ENCODE measurements at regions not wholly inside any gene's neighbourhood (a gene's known extent, or its start where the extent isn't known, plus 50 kb on each side); places are given as distances from the start of the nearest gene placed in this dataset.
"Not testable (repeated sequence)": the region's sequence is repeated elsewhere in the genome, so short reads cannot be mapped to it uniquely, and the experiment has no call there.

GRCh38 chr7:32732767-32733166 is 158.8 kb downstream of the KBTBD2 start:
- H3K27me3 ChIP-seq (ENCODE audit: insufficient read depth, low read depth); H3K36me3 ChIP-seq (ENCODE audit: insufficient read depth); H3K9ac ChIP-seq; H4K20me1 ChIP-seq (ENCODE audit: insufficient read depth); H2AFZ ChIP-seq (ENCODE audit: low read depth); H3K4me3 ChIP-seq (IDR thresholded peaks at IDR 0.05; ENCODE audit: insufficient read depth, low read depth, low read length): not testable (repeated sequence)
- peaks cover 67% of the 10 kb centered on the region for H3K4me1 ChIP-seq (ENCODE audit: low read depth, poor library complexity, severe bottlenecking)
- H3K79me2 ChIP-seq (ENCODE audit: insufficient read depth, low read depth), result peaks cover 63% of the 10 kb centered on the region
- peak overlapping the region; percentile 32; the same call in 1 of the 2 replicates for H3K27ac ChIP-seq
- peak overlapping the region; percentile 79 for H3K4me2 ChIP-seq

DNA sequence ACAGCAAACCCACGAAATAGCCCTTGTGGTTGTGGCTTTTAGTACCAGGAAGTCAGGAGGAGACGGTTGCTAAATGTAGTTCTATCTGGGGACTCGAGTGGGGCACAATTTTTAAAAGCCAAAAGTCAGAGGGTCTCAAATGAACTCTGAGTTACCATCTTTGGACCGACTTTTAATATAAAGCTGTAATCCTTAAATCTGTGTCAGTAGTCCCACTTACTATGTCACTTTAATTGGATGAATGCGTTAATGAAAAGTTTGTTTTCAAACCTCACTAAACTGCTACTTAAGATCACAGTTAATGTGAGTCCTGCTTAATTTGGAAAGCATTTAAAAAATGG is 162.3 kb downstream of the KBTBD2 start:
- Histone ChIP-seq H3K4me1 (ENCODE audit: low read depth, poor library complexity, severe bottlenecking) (peaks cover 45% of the 10 kb centered on the region), H3K4me2 (peak overlapping the region; percentile 38), H3K79me2 (ENCODE audit: insufficient read depth, low read depth) (peaks cover 32% of the 10 kb centered on the region), H3K9ac (peak overlapping the region; percentile 66; the same call in 1 of the 2 replicates), H3K27ac (peak overlapping the region; percentile 78; the same call in 1 of the 2 replicates), H2AFZ (ENCODE audit: low read depth) (peak overlapping the region; percentile 7; the same call in 1 of the 2 replicates)
- H3K4me3 ChIP-seq (IDR thresholded peaks at IDR 0.05; ENCODE audit: insufficient read depth, low read depth, low read length); H3K27me3 ChIP-seq (ENCODE audit: insufficient read depth, low read depth); H4K20me1 ChIP-seq (ENCODE audit: insufficient read depth); H3K36me3 ChIP-seq (ENCODE audit: insufficient read depth): not testable (repeated sequence)

DNA sequence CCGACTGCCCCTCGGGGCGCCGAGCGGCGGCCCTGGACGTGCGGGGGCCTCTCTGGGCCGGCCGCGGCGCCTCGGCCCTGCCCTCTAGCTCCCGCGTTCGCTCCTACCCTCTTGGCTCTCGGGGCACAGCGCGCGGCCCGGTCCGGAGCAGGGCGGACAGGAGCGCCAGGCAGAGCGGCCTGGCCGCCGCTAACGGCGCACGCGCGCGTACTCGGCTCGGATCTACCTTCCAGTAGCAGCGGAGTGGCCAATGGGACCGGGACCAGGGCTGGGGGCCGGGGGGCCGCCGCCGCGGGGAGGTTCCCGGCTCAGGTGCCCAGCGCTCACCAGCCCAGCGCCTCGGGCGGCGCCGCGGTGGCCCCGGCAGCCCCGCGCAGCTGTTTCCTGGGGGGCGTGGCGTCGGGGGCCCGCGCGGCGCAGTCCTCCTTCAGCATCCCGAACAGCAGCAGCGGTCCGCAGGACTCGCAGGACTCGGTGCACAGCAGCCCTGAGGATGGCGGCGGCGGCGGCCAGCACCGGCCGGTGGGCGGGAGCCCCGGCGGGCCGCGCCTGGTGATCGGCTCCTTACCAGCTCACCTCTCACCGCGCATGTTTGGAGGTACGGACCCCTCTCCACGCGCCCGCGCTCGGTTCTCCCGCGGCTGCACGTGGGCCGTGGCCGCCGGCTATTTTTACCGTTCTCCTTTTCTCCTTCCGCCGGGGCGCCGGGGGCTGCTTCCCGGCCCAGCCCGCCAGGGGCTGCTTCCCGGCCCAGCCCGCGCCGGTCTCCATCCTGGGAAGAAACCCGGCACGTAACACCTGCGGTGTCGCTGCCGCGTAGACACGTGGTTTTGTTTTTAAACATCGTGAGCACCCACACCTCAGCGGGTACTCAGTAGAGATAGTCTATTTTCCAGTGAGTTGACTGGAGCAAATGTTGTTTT is 162.9 kb downstream of the KBTBD2 start:
- Histone ChIP-seq H3K4me1 (ENCODE audit: low read depth, poor library complexity, severe bottlenecking) (peaks cover 40% of the 10 kb centered on the region), H3K9ac (peak overlapping the region; percentile 66; the same call in 1 of the 2 replicates), H3K4me2 (peak overlapping the region; percentile 38; the same call in 1 of the 2 replicates), H3K79me2 (ENCODE audit: insufficient read depth, low read depth) (peaks cover 26% of the 10 kb centered on the region), H2AFZ (ENCODE audit: low read depth) (peak overlapping the region; percentile 48), H3K27ac (peak overlapping the region; percentile 78)
- H3K36me3 ChIP-seq (ENCODE audit: insufficient read depth); H3K4me3 ChIP-seq (IDR thresholded peaks at IDR 0.05; ENCODE audit: insufficient read depth, low read depth, low read length); H4K20me1 ChIP-seq (ENCODE audit: insufficient read depth); H3K27me3 ChIP-seq (ENCODE audit: insufficient read depth, low read depth): not testable (repeated sequence)

- not testable (repeated sequence) for H4K20me1 ChIP-seq (ENCODE audit: insufficient read depth); H3K4me3 ChIP-seq (IDR thresholded peaks at IDR 0.05; ENCODE audit: insufficient read depth, low read depth, low read length); H3K36me3 ChIP-seq (ENCODE audit: insufficient read depth); H3K27me3 ChIP-seq (ENCODE audit: insufficient read depth, low read depth)
- Histone ChIP-seq H3K4me2 (peak overlapping the region; percentile 52), H3K27ac (peak overlapping the region; percentile 78), H2AFZ (ENCODE audit: low read depth) (peak overlapping the region; percentile 48), H3K4me1 (ENCODE audit: low read depth, poor library complexity, severe bottlenecking) (peaks cover 31% of the 10 kb centered on the region), H3K9ac (peak overlapping the region; percentile 66; the same call in 1 of the 2 replicates), H3K79me2 (ENCODE audit: insufficient read depth, low read depth) (peaks cover 20% of the 10 kb centered on the region; the same call in 1 of the 2 replicates)
Observed at GRCh38 chr7:32727483-32728411, 163.8 kb downstream of the KBTBD2 start.

DNA sequence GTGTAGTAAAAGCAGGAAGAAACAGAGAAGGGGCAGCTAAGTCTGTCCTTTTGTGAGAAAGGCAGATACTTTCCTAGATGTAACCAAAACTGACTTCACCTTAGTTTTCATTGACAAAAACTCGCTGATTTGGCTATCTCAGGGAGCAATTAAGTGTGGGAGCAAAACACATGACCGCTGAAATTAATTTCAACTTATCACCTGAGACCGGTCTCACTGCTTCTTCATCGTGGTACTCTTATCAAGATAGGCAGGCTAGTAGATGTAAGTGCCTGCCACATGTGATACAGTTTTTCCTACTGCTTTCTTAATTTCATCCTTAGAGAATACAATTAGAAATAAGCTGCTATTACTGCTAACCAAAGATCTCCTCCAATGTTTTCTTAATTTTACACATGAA is 168.7 kb downstream of the KBTBD2 start:
- not testable (repeated sequence) for H3K79me2 ChIP-seq (ENCODE audit: insufficient read depth, low read depth); H3K27ac ChIP-seq

DNA sequence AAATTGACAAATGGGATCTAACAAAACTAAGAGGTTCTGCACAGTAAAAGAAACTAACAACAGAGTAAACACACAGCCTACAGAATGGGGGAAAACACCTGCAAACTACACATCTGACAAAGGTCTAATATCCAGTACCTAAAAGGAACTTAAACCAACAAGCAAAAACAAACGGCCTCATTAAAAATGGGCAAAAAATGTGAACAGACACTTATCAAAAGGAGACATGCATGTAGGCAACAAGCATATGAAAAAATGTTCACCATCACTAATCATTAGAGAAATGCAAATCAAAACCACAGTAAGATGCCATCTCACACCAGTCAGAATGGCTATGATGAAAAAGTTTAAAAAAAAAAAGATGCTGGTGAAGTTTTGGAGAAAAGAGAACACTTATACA is 197.4 kb downstream of the KBTBD2 start:
- Histone ChIP-seq H3K27me3 (ENCODE audit: insufficient read depth, low read depth) (no peaks in the 10 kb centered on the region), H3K4me1 (ENCODE audit: low read depth, poor library complexity, severe bottlenecking) (peaks cover 14% of the 10 kb centered on the region), H3K4me3 (IDR thresholded peaks at IDR 0.05; ENCODE audit: insufficient read depth, low read depth, low read length) (no peak overlapping the region), H4K20me1 (ENCODE audit: insufficient read depth) (no peaks in the 10 kb centered on the region), H2AFZ (ENCODE audit: low read depth) (no peak overlapping the region), H3K4me2 (no peak overlapping the region), H3K36me3 (ENCODE audit: insufficient read depth) (no peaks in the 10 kb centered on the region), H3K9ac (no peak overlapping the region), H3K79me2 (ENCODE audit: insufficient read depth, low read depth) (no peaks in the 10 kb centered on the region), H3K27ac (no peak overlapping the region)
- TF ChIP-seq CTCF (conservative IDR thresholded peaks at IDR 0.05; ENCODE audit: low read depth, low read length), result no peak

More for the DNA sequence above, 168.7 kb downstream of the KBTBD2 start:
- H3K36me3 ChIP-seq (ENCODE audit: insufficient read depth); H3K4me1 ChIP-seq (ENCODE audit: low read depth, poor library complexity, severe bottlenecking); H4K20me1 ChIP-seq (ENCODE audit: insufficient read depth); H3K27me3 ChIP-seq (ENCODE audit: insufficient read depth, low read depth); H3K9ac ChIP-seq; H3K4me3 ChIP-seq (IDR thresholded peaks at IDR 0.05; ENCODE audit: insufficient read depth, low read depth, low read length); H3K4me2 ChIP-seq; H2AFZ ChIP-seq (ENCODE audit: low read depth): not testable (repeated sequence)

Data from KMS-11 (cell line).